Cardiac septum (tissue), 1 donor: ENCODE measurements at regions not wholly inside any gene's neighbourhood (a gene's known extent, or its start where the extent isn't known, plus 50 kb on each side); places are given as distances from the start of the nearest gene placed in this dataset.
"Not testable (repeated sequence)": the region's sequence is repeated elsewhere in the genome, so short reads cannot be mapped to it uniquely, and the experiment has no call there.

Source experiments
- DNase-seq: peaks from one replicate; pipeline ENCODE4 v3.0.0-alpha.2; 2020; ENCODE audit warnings: low spot score
- intact Hi-C: fragments of 100-400 bp; cut with DNase I; formaldehyde crosslinking; loops from one replicate; pipeline ENCODE4 v1.14.0; 2022
- donor health status: DM: no; HTN: no; CAD: no.

GRCh38 chr4:126470862-126471261, 1156.1 kb downstream of the FAT4 start:
- intact Hi-C loops = no loop called here
- DNase-seq = no peak

GRCh38 chr4:126475730-126476129, 1157.0 kb upstream of the INTU start:
- intact Hi-C loops = no loop called here
- DNase-seq = no peak

GRCh38 chr4:126479709-126480108, 1153.0 kb upstream of the INTU start:
- intact Hi-C loops = no loop called here
- DNase-seq = no peak

- intact Hi-C loops = no loop called here
- no peak for DNase-seq
These were observed 1150.4 kb upstream of the INTU start for GRCh38 chr4:126482311-126482710.

GRCh38 chr4:126486377-126486776, 1146.4 kb upstream of the INTU start:
- intact Hi-C loops = no loop called here
- DNase-seq = no peak

GRCh38 chr4:126489826-126490463, 1142.8 kb upstream of the INTU start:
- intact Hi-C loops = no loop called here
- DNase-seq = no peak

GRCh38 chr4:126495163-126495752, 1137.5 kb upstream of the INTU start:
- intact Hi-C loops = no loop called here
- no peak for DNase-seq

- no peak for DNase-seq
- intact Hi-C loops = no loop called here
These were observed 1119.8 kb upstream of the INTU start for GRCh38 chr4:126512979-126513378.

GRCh38 chr4:126513596-126513995, 1119.2 kb upstream of the INTU start:
- no peak for DNase-seq
- intact Hi-C loops = no loop called here

- intact Hi-C loops = no loop called here
- DNase-seq = no peak
These were observed 1112.0 kb upstream of the INTU start for GRCh38 chr4:126520731-126521130.

GRCh38 chr4:126525400-126525799, 1107.4 kb upstream of the INTU start:
- DNase-seq, intact Hi-C loops: not testable (repeated sequence)

GRCh38 chr4:126526335-126526734, 1106.4 kb upstream of the INTU start:
- DNase-seq = no peak
- intact Hi-C loops = no loop called here

- DNase-seq = no peak
- intact Hi-C loops = no loop called here
These were observed 1102.8 kb upstream of the INTU start for GRCh38 chr4:126529997-126530396.

- DNase-seq = no peak
- intact Hi-C loops = no loop called here
These were observed 1101.7 kb upstream of the INTU start for GRCh38 chr4:126530996-126531585.

GRCh38 chr4:126532527-126532926, 1100.2 kb upstream of the INTU start:
- intact Hi-C loops = no loop called here
- no peak for DNase-seq

GRCh38 chr4:126533146-126533805, 1099.5 kb upstream of the INTU start:
- intact Hi-C loops = no loop called here
- no peak for DNase-seq

GRCh38 chr4:126539771-126540170, 1093.0 kb upstream of the INTU start:
- intact Hi-C loops = no loop called here
- DNase-seq = no peak

GRCh38 chr4:126541820-126542219, 1090.9 kb upstream of the INTU start:
- no peak for DNase-seq
- intact Hi-C loops = no loop called here

GRCh38 chr4:126544276-126544675, 1088.5 kb upstream of the INTU start:
- intact Hi-C loops = no loop called here
- DNase-seq = no peak

- DNase-seq, intact Hi-C loops: not testable (repeated sequence)
These were observed 1086.6 kb upstream of the INTU start for GRCh38 chr4:126546197-126546596.

- intact Hi-C loops = no loop called here
- no peak for DNase-seq
These were observed 1085.4 kb upstream of the INTU start for GRCh38 chr4:126547352-126547751.
